GM18868 (cell line): ENCODE measurements at regions not wholly inside any gene's neighbourhood (a gene's known extent, or its start where the extent isn't known, plus 50 kb on each side); places are given as distances from the start of the nearest gene placed in this dataset.
A peak's percentile ranks its signal among the peaks of the same experiment; 100 is the strongest.

Source experiments
- ATAC-seq: cut with Tn5 transposase; IDR thresholded peaks from one replicate; pipeline ENCODE4 v1.9.1; 2021; ENCODE audit warnings: mild to moderate bottlenecking, moderate library complexity; ENCODE audit not compliant: unreplicated experiment

DNA sequence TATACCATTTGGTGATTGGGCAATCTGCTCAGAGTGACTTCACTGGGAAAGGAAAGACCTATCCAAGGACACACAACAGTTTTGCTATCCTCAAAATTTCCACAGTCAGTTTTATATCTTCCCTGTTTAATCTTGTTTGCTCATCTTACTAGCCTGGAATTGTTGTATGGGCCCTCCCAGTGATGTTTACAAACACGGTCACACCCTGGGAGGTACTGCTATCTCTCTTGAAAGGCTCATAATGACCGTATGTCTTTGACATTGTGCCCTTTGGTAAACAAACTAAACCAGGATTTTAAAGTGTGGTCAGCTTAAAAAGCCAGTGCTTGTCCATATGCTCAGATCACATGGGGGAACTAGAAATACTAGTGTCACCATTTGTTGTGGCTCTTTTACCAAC lies 277.0 kb downstream of the CDH2 start:
- ATAC-seq = no peak

DNA sequence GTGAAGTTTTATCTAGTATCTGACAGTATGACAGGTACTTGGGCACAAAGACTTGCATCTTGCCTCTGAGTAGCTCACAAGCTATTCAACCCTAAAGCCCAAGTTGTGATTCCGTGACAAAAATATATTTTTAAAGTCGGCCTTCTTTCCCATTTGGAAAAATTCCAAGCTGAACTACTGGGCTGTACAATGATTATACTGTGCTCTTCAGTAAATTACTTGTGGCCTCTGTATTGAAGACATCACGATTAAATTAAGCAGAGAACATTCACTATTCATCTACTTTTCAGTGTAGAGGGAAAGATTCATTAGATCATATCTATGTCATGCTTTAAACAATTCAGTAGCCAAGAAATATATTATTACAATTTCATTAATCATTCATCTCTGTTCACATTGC lies 282.2 kb downstream of the CDH2 start:
- no peak for ATAC-seq

DNA sequence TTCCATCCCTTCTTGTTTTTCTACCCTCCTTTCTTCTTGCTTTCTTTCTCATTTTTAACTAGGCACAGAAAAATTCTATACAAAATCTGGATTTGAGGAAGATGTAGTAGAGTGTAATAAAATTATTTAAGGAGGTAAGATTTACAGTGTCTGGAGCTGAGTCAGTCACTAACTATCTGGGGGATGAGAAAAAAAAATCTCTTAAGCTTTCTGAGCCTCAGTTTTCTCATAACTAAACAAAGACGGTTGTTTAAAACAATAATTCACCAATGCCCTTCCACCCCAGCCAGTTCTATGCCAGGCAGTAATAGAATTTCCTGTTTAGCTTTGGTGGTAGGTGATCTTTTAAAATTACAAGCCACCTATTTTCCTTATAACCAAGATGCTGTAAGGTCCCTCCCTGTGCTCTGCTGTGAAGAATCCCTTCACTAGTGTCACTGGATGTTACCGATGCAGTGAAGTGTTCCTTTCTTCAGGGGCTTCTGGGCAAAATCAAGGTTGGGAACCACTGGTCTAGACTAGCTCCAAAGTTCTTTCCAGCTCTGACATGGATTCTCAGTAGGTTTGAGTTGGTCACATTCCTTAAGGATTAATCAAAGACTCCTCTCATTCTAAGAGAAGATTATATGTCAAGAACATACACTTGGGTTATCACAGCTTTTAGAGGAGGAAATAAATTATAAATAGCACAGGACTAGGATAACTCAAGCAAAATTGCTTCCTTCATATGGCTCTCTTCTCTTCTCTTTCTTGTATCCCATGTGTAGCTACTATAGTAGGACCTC lies 289.0 kb downstream of the CDH2 start:
- no peak for ATAC-seq

DNA sequence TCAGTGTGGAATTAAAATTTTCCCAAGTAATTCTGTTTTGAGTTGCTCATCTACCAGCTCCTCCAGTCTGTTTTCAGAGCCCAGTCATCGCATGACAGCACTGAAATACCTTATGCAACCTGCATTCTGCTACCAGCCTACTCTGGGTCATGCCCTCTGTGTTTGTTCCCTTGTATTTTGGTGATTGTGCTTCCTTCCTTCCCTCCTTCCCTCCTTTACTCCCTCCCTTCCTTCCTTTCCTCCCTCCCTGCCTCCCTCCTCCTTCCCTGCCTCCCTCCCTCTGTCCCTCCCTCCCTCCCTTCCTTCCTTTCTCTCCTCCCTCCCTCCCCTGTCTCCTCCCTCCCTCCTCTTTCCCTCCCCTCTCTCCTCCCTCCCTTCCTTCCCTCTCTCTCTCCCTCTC lies 289.6 kb downstream of the CDH2 start:
- ATAC-seq = no peak

DNA sequence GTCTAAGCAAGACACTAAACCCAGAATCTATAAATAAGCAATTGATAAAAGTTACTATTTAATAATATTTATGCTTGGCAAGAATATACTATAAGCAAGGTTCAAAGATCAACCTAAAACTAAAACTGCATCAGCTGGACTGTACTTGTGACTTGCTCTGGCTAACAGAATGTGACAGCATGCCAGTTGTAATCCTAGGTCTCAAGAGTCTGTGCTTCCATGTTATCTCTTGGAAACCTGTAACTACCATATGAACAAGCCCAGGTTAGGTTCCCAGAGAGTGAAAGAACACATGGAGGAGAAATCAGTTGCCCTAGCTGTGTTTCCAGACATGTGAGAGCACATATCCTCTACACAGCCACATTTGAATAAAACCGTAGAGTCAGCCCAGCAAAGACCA lies 297.4 kb downstream of the CDH2 start:
- ATAC-seq = no peak

DNA sequence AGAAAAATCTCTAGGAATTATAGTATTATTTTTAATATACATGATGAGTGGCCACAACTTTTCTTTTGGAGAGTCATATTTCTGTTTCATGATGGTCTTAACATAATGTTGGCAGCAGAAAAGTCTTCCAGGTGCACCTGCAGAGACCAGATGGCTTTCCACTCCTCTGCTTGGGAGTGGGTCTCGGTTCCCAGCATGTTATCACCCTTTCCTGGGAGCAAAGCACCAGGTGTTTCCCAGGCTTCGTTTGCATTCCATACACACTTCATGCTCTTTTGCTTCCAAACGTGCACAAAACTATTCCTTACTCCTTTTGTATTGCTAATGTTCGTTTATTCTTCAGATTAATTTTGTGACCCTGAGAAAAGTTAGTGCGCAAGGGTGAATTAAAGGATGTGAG lies 305.2 kb downstream of the CDH2 start:
- no peak for ATAC-seq

DNA sequence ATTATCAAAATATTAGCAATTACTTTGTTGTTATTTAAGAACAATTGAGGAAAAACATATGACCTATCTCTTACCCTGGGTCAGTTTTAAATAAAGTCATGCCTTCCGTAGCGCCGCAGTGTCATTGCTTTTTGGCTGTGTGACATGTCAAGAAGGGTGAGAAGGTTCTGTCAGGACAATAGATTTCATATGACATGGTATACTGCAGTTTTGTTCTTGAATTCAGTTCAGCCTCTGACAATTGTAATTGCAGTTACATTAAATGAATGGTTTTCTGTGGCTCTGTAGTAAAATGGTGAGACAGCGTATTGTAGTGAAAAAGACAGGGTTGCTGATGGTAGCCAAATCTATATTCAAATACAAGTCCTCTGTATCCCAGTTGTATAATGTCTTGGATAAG lies 307.2 kb downstream of the CDH2 start:
- no peak for ATAC-seq

DNA sequence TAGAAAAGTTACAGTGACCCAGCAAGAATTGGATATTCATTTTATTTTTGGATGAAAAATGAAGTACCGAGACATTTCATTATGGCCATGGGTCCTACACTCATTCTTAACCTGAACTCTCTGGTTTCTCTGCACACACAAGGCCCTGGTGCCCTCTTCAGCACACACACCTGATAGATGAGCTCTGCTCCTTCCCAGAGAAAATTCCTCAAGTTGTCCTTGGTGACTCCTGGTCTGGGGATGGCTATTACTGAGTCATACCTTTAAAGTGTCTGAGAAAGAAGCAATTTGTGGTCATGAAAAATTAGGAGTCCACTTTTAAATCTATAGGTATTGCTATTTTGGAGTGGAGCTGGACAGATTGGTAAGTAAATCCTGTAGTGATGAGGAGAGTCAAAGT lies 311.5 kb downstream of the CDH2 start:
- ATAC-seq = no peak

DNA sequence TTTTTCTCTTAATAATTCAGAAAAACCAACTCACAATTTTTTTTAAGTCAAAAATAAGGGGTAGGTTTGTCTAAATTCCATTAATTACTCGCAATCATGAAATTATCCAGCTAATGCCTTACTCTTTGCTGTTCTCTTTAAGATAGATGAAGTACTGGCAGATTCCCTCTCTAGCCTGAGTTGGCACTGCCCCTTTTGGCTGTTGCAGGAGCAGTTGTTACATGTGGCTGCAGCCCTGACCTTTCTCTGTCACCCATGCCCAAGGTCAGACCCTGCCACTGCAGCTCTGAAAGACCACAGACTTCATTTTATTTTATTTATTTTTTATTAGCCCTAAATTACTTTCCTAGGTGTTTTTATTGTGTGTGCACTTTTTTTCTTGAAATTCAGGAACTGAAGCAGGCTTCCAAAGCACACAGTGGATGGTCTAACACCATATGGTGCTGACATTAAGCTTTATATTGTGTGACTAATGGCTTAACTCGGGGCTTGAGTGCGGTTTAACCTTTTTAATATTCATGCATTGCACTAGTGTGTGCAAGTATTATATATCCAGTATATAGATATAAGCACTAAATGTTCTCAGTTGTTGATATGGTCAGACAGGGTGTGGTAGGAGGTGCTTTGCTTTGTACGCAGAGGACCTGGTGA lies 313.0 kb downstream of the CDH2 start:
- no peak for ATAC-seq

DNA sequence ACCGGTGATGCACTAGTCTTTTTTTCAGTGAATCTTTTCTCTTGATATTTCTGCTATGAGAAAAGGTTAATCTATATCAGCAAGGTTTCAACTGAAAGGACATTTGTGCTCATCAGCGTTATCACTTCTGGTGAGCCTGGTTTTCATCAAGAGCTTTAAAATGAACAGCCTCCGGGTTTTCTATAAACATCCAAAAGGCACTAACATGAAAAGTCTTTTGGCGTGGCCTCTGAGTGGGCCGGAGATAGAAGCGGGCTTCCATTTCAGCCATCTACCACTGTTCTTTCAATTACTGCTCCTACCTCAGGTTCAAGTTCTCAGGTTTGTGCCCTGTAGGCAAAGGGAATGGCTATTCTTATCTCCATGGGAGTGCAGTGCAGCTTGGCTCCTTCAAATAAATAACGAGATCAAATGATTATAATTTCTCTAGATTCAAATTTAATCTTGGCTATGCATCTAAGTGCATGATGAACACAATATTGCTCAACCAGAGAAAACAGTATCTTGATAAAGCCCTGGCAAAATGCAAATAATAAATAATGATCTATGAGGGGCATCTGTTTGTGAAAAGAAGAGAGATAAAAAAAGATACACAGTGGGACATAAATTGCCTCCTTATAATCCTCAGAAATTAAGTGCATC lies 314.8 kb downstream of the CDH2 start:
- ATAC-seq = no peak

DNA sequence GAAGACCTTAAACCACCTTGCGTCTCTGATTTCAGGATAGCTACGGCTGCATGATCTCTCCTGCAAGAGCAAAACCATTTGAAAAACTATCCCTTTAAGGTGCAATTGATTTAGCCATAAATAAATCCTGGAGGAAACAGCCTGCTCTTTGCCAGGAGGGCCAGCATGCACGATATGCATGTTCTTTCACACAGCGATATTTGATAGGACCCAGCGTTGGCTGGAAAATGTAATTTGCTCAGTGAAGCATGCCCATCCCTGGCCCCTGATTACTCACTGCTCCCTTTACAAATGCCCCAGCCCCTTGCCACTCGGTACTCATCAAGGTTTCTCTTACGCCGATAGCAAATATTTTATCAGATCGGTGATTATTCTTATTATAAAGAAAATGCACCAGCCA lies 315.4 kb downstream of the CDH2 start:
- ATAC-seq = no peak

DNA sequence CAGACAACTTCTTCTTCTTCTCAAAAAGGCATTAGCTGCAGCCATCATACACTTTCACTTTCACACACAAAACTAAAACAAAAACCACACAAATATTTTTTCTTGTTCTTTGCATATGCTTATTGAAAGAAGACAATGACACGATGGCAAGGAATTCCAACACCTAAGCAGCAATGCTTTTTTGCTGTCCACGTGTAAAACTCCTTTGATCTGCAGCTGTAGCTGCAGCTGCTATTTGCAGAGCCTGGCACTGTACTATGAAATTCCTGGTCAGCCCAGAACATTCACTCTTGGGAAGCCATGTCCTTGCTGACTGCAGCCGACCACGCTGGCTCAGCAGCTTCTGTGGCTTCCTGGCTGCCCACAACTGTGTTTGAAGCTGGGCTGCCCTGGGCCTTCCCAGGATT lies 316.2 kb downstream of the CDH2 start:
- peak; percentile 83 for ATAC-seq

DNA sequence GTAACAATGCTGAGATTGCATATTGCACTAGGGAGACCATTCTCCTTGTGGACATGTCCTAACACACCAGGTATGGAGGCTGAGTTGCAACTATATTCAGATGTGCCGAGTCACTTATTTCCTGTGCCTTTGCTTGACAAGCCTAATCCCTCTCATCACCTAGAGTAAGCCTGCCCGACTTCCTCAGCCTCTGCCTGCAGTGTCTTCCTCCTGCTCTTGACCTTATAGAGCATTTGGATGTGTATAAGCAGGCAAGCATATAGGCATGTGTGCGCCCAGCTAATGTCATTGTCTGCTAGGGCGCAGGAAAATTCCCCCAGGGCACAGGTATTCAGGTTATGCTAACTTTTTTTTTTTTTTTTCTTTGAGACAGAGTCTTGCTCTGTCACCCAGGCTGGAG lies 316.9 kb downstream of the CDH2 start:
- peak; percentile 26 for ATAC-seq

DNA sequence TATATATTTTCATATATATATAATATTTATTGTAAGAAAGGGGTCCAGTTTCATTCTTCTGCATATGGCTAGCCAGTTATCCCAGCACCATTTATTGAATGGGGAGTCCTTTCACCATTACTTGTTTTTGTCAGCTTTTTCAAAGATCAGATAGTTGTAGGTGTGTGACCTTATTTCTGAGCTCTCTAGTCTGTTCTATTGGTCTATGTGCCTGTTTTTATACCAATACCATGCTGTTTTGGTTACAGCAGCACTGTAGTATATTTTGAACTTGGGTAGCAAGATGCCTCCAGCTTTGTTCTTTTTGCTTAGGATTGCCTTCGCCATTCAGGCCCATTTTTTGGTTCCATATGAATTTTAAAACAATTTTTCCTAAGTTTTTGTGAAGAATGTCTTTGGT lies 320.1 kb downstream of the CDH2 start:
- ATAC-seq = no peak

DNA sequence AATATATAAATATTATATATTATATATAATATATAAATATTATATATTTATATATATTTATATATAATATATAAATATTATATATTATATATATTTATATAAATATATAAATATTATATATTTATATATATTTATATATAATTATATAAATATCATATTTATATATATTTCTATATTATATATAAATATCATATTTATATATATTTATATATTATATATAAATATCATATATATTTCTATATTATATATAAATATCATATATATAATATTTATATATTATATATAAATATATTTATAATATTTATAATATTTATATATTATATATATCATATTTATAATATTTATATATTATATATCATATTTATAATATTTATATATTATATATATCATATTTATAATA lies 321.4 kb downstream of the CDH2 start:
- no peak for ATAC-seq

DNA sequence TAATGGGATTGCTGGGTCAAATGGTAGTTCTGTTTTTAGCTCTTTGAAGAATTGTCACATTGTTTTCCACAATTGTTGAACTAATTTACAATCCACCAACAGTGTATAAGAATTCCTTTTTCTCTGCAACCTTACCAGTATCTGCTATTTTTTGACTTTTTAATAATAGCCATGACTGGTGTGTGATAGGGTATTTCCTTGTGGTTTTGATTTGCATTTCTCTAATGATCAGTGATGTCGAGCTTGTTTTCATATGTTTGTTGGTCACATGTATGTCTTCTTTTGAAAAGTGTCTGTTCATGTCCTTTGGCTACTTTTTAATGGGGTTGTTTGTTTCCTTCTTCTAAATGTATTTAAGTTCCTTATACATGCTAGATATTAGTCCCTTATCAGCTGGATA lies 322.3 kb downstream of the CDH2 start:
- ATAC-seq = peak; percentile 56

DNA sequence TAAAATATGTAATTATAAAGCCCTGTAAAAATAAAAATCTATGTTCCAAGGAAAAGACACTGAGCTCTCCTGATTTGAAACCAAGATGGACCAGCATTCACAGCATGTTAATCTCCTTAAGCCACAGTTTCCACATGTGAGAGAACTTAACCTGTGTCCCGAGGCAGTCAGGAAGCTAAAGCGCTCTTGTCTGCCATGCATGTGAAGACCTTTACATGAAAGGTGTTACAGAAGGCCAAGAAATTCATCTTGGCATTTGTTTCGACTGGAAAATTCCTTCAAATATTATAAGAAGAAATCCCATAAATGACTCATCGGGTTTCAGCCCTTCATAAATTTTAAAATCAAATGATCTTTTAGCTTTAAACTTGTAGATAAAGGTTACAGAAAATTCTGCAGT lies 328.6 kb downstream of the CDH2 start:
- no peak for ATAC-seq

DNA sequence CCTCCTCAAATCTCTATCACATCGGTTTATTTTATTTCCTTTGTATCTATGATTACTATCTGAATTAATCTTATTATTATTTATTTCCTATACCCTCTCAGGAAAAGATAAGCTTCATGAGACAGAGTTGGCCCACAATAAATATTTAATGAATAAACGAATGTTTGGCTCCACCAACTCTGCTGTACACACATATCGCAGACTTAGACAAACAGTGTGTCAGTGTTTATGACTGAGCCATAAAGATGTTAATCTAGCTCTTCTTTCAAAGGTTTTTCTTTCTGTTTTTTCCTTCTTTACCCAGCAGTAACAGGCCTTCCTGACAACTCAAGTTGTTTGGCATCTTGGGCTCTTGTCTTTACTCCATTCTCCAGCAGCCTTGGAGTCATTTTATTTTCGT lies 329.5 kb downstream of the CDH2 start:
- ATAC-seq = no peak

DNA sequence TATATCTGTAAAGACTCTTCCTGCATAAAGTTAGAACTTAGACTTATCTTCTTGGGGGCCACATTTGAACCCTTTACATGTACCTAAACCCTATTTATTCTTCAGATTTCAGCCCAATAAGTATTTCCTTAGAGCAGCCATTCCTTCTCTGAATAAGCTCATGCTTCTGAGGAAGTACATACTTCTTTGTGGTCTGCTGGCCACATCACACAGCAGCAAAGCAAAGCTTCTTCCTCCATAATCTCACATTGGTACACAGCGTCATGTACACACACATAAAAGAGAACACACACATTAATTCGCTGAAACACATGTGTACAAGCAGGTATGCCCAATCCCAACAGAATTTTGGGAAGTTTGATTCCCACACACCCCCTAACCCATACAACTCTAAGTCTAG lies 331.0 kb downstream of the CDH2 start:
- ATAC-seq = no peak

DNA sequence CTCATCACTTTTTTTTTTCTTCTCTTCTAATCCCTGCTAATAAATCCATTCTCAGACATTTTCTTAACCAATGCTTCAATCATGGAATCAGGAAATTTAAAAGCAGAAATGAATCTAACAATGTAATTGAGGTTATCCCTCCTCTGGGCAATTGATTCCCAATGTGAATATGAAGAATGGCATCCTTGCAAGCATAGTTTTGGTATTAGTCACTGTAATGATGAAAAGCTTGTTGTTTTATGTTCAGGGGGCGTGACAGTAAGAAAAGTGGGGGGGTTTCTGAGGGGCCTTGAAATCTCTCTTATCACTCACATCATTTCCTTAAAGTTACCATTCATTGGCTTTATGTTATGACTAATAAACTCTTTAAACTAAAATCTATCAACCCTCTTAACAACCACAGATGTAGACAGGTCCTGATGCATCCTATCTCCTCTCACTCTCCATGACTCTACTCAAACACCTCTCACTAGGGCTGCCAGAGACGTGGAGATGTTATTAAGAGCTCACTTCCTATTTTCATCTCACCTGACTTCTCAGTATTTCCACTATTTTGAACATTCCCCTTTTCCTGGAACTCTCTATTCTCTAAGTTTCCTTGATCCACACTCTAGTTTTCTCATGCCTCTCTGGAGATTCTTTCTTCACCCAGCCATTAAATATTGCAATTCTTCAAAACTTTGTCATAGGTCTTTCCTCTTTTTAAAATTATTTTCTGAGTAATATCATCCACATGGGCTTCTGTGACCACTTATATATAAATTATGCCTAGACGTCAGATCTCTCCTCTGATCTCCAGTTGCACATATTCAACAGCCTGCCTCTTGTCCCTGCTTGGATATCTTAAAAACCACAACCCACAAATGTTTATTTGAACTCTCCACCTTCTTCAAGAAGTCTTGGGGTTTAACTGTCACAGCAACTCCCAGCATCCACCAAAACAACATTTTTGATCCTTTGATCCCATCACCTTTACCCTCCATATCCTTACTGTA lies 332.9 kb downstream of the CDH2 start:
- ATAC-seq = no peak

DNA sequence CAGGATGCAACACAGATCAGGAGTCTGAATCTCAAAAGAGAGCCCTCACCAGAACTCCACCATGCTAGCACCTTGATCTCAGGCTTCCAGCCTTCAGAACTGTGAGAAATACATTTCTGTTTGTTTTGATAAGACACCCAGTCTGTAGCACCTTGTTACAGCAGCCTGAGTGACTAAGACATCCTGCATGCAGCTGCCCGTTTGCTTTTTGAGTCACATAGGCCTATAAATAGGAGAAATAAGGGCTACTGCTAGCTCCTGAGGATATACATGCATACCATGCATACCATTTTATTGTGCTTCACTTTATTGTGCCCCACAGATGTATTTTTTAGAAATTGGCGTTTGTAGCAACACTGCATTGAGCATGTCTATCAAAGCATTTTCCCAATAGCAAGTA lies 337.8 kb downstream of the CDH2 start:
- ATAC-seq = no peak
